ENCODE measurements at regions not wholly inside any gene's neighbourhood (a gene's known extent, or its start where the extent isn't known, plus 50 kb on each side); places are given as distances from the start of the nearest gene placed in this dataset.

DNA sequence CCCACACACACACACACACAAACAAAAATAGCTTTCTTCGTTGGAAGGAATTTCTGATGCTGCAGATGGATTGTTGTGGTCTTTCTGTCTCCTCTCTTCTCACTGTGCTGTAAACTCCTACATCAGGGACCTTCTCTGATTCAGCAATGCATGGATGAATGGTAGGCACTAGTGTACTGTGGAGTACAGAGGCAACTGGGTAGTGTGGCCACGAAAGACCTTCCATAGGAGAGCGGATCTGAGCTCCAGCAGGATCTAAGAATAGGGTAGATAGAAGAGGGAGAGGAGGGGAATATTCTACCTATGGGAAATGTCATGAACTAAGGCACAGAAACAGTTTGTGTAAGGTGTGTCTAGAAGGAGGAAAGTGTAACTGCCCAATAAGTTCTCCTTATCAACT lies 266.8 kb downstream of the MYCN start:
- Histone ChIP-seq H3K9ac (no peak overlapping the region), H3K9me2 (no peaks in the 10 kb centered on the region), H3K27ac (ENCODE audit: low read depth in 2 of 2, low read length in 1 of 2) (no peak overlapping the region), H3K4me2 (no peak overlapping the region), H2AFZ (ENCODE audit: low read depth) (no peak overlapping the region), H3K4me3 (ENCODE audit: low read depth in 2 of 2, low read length in 1 of 2) (no peak overlapping the region), H4K20me1 (ENCODE audit: insufficient read depth) (no peaks in the 10 kb centered on the region), H3K4me1 (ENCODE audit: control insufficient read depth in 1 of 2, insufficient read depth in 2 of 2, low read depth in 1 of 2, low read length in 1 of 2) (peaks cover 0 to 5% of the 10 kb centered on the region in 2 experiments; a peak in 1 of 4 replicates), H3K9me3 (no peaks in the 10 kb centered on the region), H3K79me2 (ENCODE audit: insufficient read depth) (no peaks in the 10 kb centered on the region), H3K27me3 (ENCODE audit: insufficient read depth) (no peaks in the 10 kb centered on the region), H3K36me3 (replicated peaks in 1 of 2; ENCODE audit: control insufficient read depth in 1 of 2, insufficient read depth in 2 of 2, low read length in 1 of 2) (no peaks in the 10 kb centered on the region), H3F3A (replicated peaks; ENCODE audit: insufficient read depth) (no peaks in the 10 kb centered on the region)
- DNase-seq, result no peak
- POLR2A ChIA-PET, result no interaction called here
- TF ChIP-seq EP300 (IDR thresholded peaks at IDR 0.05; ENCODE audit: borderline replicate concordance in 1 of 2, low read depth in 1 of 2, low read length in 1 of 2) (no peak), RAD21 (IDR thresholded peaks at IDR 0.05; ENCODE audit: low read length) (no peak), TEAD4 (IDR thresholded peaks at IDR 0.05; ENCODE audit: borderline replicate concordance, insufficient read depth) (no peak), MEF2A (IDR thresholded peaks at IDR 0.05; ENCODE audit: borderline replicate concordance, low read depth) (no peak), FOXJ3 (CRISPR knock-in tag; IDR thresholded peaks at IDR 0.05) (no peak), RFX5 (IDR thresholded peaks at IDR 0.05; ENCODE audit: low read length) (no peak), MXI1 (IDR thresholded peaks at IDR 0.05; ENCODE audit: low read depth, low read length) (no peak), POLR2AphosphoS5 (IDR thresholded peaks at IDR 0.05; ENCODE audit: low read depth, low read length) (no peak), FOSL2 (IDR thresholded peaks at IDR 0.05; ENCODE audit: borderline replicate concordance, low read depth) (no peak), GABPA (IDR thresholded peaks at IDR 0.05; ENCODE audit: low read depth) (no peak), TCF12 (IDR thresholded peaks at IDR 0.05) (no peak), ELF1 (IDR thresholded peaks at IDR 0.05) (no peak), SMC3 (IDR thresholded peaks at IDR 0.05; ENCODE audit: low read depth, low read length) (no peak)
- TF ChIP-seq, protein P1, sequence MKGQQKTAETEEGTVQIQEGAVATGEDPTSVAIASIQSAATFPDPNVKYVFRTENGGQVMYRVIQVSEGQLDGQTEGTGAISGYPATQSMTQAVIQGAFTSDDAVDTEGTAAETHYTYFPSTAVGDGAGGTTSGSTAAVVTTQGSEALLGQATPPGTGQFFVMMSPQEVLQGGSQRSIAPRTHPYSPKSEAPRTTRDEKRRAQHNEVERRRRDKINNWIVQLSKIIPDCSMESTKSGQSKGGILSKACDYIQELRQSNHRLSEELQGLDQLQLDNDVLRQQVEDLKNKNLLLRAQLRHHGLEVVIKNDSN (IDR thresholded peaks at IDR 0.05; ENCODE audit: borderline replicate concordance, low read depth), result no peak
- TF ChIP-seq, protein P2, sequence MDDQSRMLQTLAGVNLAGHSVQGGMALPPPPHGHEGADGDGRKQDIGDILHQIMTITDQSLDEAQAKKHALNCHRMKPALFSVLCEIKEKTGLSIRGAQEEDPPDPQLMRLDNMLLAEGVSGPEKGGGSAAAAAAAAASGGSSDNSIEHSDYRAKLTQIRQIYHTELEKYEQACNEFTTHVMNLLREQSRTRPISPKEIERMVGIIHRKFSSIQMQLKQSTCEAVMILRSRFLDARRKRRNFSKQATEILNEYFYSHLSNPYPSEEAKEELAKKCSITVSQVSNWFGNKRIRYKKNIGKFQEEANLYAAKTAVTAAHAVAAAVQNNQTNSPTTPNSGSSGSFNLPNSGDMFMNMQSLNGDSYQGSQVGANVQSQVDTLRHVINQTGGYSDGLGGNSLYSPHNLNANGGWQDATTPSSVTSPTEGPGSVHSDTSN (IDR thresholded peaks at IDR 0.05), result no peak
- TF ChIP-seq, protein P3, sequence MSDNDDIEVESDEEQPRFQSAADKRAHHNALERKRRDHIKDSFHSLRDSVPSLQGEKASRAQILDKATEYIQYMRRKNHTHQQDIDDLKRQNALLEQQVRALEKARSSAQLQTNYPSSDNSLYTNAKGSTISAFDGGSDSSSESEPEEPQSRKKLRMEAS (IDR thresholded peaks at IDR 0.05; ENCODE audit: low read depth), result no peak
- TF ChIP-seq, protein P4, sequence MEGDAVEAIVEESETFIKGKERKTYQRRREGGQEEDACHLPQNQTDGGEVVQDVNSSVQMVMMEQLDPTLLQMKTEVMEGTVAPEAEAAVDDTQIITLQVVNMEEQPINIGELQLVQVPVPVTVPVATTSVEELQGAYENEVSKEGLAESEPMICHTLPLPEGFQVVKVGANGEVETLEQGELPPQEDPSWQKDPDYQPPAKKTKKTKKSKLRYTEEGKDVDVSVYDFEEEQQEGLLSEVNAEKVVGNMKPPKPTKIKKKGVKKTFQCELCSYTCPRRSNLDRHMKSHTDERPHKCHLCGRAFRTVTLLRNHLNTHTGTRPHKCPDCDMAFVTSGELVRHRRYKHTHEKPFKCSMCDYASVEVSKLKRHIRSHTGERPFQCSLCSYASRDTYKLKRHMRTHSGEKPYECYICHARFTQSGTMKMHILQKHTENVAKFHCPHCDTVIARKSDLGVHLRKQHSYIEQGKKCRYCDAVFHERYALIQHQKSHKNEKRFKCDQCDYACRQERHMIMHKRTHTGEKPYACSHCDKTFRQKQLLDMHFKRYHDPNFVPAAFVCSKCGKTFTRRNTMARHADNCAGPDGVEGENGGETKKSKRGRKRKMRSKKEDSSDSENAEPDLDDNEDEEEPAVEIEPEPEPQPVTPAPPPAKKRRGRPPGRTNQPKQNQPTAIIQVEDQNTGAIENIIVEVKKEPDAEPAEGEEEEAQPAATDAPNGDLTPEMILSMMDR (IDR thresholded peaks at IDR 0.05), result no peak
- TF ChIP-seq, protein P5, sequence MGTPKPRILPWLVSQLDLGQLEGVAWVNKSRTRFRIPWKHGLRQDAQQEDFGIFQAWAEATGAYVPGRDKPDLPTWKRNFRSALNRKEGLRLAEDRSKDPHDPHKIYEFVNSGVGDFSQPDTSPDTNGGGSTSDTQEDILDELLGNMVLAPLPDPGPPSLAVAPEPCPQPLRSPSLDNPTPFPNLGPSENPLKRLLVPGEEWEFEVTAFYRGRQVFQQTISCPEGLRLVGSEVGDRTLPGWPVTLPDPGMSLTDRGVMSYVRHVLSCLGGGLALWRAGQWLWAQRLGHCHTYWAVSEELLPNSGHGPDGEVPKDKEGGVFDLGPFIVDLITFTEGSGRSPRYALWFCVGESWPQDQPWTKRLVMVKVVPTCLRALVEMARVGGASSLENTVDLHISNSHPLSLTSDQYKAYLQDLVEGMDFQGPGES (IDR thresholded peaks at IDR 0.05; ENCODE audit: low read depth, low read length), result no peak
- CTCF ChIA-PET, result interaction anchor here (1.8 kb wide), 1 partner anchor 12 kb away, joined by 4 read pairs; no protein-coding TSS in a partner anchor
- 11% methylated on average over 3 of the region's 3 CpGs for WGBS (ENCODE audit: low lambda C conversion rate)
